ENCODE measurements at regions not wholly inside any gene's neighbourhood (a gene's known extent, or its start where the extent isn't known, plus 50 kb on each side); places are given as distances from the start of the nearest gene placed in this dataset.

DNA sequence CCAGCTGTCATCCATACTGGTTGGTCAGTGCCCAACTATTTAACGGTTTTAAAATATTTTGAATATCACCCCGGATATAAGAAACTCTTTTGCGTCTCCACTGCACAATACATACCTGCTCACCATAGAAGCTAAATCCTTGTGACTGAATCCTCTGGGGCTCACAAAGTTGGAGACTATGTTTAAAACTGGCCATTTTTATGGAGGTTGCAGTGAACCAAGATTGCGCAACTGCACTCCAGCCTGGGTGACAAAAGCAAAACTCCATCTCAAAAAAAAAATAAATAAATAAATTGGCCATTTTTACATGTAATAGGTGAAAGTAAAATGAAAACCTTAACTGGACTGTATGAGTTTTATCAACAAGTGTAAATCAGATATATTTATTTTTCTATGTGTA lies 55.6 kb upstream of the TMEM17 start:
- TF ChIP-seq, protein P1, sequence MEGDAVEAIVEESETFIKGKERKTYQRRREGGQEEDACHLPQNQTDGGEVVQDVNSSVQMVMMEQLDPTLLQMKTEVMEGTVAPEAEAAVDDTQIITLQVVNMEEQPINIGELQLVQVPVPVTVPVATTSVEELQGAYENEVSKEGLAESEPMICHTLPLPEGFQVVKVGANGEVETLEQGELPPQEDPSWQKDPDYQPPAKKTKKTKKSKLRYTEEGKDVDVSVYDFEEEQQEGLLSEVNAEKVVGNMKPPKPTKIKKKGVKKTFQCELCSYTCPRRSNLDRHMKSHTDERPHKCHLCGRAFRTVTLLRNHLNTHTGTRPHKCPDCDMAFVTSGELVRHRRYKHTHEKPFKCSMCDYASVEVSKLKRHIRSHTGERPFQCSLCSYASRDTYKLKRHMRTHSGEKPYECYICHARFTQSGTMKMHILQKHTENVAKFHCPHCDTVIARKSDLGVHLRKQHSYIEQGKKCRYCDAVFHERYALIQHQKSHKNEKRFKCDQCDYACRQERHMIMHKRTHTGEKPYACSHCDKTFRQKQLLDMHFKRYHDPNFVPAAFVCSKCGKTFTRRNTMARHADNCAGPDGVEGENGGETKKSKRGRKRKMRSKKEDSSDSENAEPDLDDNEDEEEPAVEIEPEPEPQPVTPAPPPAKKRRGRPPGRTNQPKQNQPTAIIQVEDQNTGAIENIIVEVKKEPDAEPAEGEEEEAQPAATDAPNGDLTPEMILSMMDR (conservative IDR thresholded peaks at IDR 0.05; ENCODE audit: low read depth, low read length), result no peak
- no peak for TF ChIP-seq EZH2 (IDR thresholded peaks at IDR 0.05; ENCODE audit: low read length, unreplicated experiment)
- no peak for TF ChIP-seq EZH2phosphoT487 (IDR thresholded peaks at IDR 0.05; ENCODE audit: borderline replicate concordance, low read length)

Measured in PC-3 (cell line).